ENCODE measurements at regions not wholly inside any gene's neighbourhood (a gene's known extent, or its start where the extent isn't known, plus 50 kb on each side); places are given as distances from the start of the nearest gene placed in this dataset.

DNA sequence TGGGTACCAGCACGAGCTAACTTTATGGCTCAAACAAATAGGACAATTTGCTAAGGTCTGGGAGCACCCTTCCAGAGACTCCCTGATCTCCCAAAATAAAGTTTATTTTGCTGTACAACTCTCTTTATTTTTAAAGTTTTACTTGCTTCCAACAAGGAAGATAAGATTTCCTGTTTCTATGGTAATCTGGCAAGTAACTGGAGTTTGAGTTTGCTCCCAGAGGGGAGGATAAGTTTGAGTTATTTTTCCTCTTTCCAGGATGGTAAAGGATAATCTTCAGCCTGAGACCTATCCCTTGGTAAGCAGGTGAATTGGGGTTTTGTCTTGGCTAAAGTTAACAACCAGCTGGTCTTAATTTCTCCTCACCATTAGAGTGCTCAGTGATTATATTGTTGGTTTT is 1019.4 kb upstream of the ALCAM start:
- BruUV-seq (replicated peaks) = no TSS peak
- Mint-ChIP-seq H3K4me3 (ENCODE audit: unreplicated experiment) (no peak overlapping the region), H3K36me3 (ENCODE audit: insufficient read depth, unreplicated experiment) (no peaks in the 10 kb centered on the region), H3K27me3 (ENCODE audit: insufficient read depth, unreplicated experiment) (no peaks in the 10 kb centered on the region), H3K27ac (ENCODE audit: unreplicated experiment) (no peak overlapping the region), H3K4me1 (ENCODE audit: low read depth, unreplicated experiment) (no peaks in the 10 kb centered on the region), H3K9me3 (ENCODE audit: unreplicated experiment) (no peaks in the 10 kb centered on the region)
- intact Hi-C loops (cut with micrococcal nuclease; ENCODE audit: unreplicated experiment) = no loop called here
- H3K9me3 ChIP-seq = no peaks in the 10 kb centered on the region
- POLR2A ChIA-PET = no interaction called here
- no peaks in the 10 kb centered on the region for H3K27me3 ChIP-seq (replicated peaks; ENCODE audit: control insufficient read depth, insufficient read depth, low read length)
- DNase-seq = no peak
- TF ChIP-seq CTCF (IDR thresholded peaks at IDR 0.05; ENCODE audit: insufficient read depth in 1 of 2, low read depth in 1 of 2, low read length in 1 of 2, severe bottlenecking in 1 of 2, unreplicated experiment in 1 of 2) = no peak
- no peaks in the 10 kb centered on the region for H3K4me1 ChIP-seq
- no peaks in the 10 kb centered on the region for H3K36me3 ChIP-seq (ENCODE audit: control insufficient read depth, insufficient read depth, low read length)
- CTCF ChIA-PET = no interaction called here
- no peak overlapping the region for H3K4me3 ChIP-seq (ENCODE audit: low read depth, low read length)

DNA sequence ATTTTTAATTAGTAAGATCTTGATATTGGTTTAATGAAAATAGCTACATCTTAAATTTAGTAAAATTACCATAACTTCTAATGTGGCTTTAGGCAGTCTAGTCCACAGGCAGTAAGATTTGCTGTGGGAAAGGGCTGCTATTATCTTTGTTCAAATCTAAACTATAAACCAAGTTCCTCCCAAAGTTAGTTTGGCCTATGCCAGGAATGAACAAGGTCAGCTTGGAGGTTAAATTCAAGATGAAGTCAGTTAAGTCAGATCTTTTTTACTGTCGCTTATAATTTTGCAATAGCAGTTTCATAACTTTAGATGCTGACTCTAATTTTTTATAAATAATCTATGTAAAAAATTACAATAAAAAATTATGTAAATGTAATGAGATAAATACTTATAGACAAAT is 1016.9 kb upstream of the ALCAM start:
- H3K4me3 Mint-ChIP-seq (ENCODE audit: unreplicated experiment) = no peak overlapping the region
- POLR2A ChIA-PET = no interaction called here
- intact Hi-C loops (cut with micrococcal nuclease; ENCODE audit: unreplicated experiment) = no loop called here
- BruUV-seq (replicated peaks) = no TSS peak
- CTCF ChIA-PET = no interaction called here
- no peaks in the 10 kb centered on the region for H3K9me3 Mint-ChIP-seq (ENCODE audit: unreplicated experiment)
- no peak for TF ChIP-seq CTCF (IDR thresholded peaks at IDR 0.05; ENCODE audit: insufficient read depth in 1 of 2, low read depth in 1 of 2, low read length in 1 of 2, severe bottlenecking in 1 of 2, unreplicated experiment in 1 of 2)
- DNase-seq = no peak
- no peaks in the 10 kb centered on the region for H3K36me3 ChIP-seq (ENCODE audit: control insufficient read depth, insufficient read depth, low read length)
- no peaks in the 10 kb centered on the region for H3K9me3 ChIP-seq
- H3K27me3 ChIP-seq (replicated peaks; ENCODE audit: control insufficient read depth, insufficient read depth, low read length) = no peaks in the 10 kb centered on the region
- no peaks in the 10 kb centered on the region for H3K36me3 Mint-ChIP-seq (ENCODE audit: insufficient read depth, unreplicated experiment)
- H3K27me3 Mint-ChIP-seq (ENCODE audit: insufficient read depth, unreplicated experiment) = no peaks in the 10 kb centered on the region
- H3K4me1 Mint-ChIP-seq (ENCODE audit: low read depth, unreplicated experiment) = no peaks in the 10 kb centered on the region
- no peak overlapping the region for H3K27ac Mint-ChIP-seq (ENCODE audit: unreplicated experiment)
- H3K4me1 ChIP-seq = no peaks in the 10 kb centered on the region
- H3K4me3 ChIP-seq (ENCODE audit: low read depth, low read length) = no peak overlapping the region

- Histone ChIP-seq H3K4me1 (no peaks in the 10 kb centered on the region), H3K9me3 (no peaks in the 10 kb centered on the region), H3K4me3 (ENCODE audit: low read depth, low read length) (no peak overlapping the region), H3K36me3 (ENCODE audit: control insufficient read depth, insufficient read depth, low read length) (no peaks in the 10 kb centered on the region), H3K27me3 (replicated peaks; ENCODE audit: control insufficient read depth, insufficient read depth, low read length) (no peaks in the 10 kb centered on the region)
- TF ChIP-seq CTCF (IDR thresholded peaks at IDR 0.05; ENCODE audit: insufficient read depth in 1 of 2, low read depth in 1 of 2, low read length in 1 of 2, severe bottlenecking in 1 of 2, unreplicated experiment in 1 of 2) = no peak
- H3K36me3 Mint-ChIP-seq (ENCODE audit: insufficient read depth, unreplicated experiment) = no peaks in the 10 kb centered on the region
- POLR2A ChIA-PET = no interaction called here
- no TSS peak for BruUV-seq (replicated peaks)
- H3K27ac Mint-ChIP-seq (ENCODE audit: unreplicated experiment) = no peak overlapping the region
- H3K4me3 Mint-ChIP-seq (ENCODE audit: unreplicated experiment) = no peak overlapping the region
- no peaks in the 10 kb centered on the region for H3K4me1 Mint-ChIP-seq (ENCODE audit: low read depth, unreplicated experiment)
- intact Hi-C loops (cut with micrococcal nuclease; ENCODE audit: unreplicated experiment) = no loop called here
- no peaks in the 10 kb centered on the region for H3K27me3 Mint-ChIP-seq (ENCODE audit: insufficient read depth, unreplicated experiment)
- CTCF ChIA-PET = no interaction called here
- H3K9me3 Mint-ChIP-seq (ENCODE audit: unreplicated experiment) = no peaks in the 10 kb centered on the region
- no peak for DNase-seq
These were observed 1012.8 kb upstream of the ALCAM start for GRCh38 chr3:104353951-104354350.

Data from Caco-2 (cell line).